OCI-LY1 (cell line): ENCODE measurements at regions not wholly inside any gene's neighbourhood (a gene's known extent, or its start where the extent isn't known, plus 50 kb on each side); places are given as distances from the start of the nearest gene placed in this dataset.

ENCODE experiments used
- EZH2 ChIP-seq: fragments of 200-600 bp; sonication (generic), shearing (Covaris generic); IDR thresholded peaks from 2 replicates; pipeline ENCODE4 v1.8.0; 2017; ENCODE audit warnings: borderline replicate concordance, mixed run types, mild to moderate bottlenecking, antibody characterized with exemption, low read length, moderate library complexity, mixed read lengths
- TF ChIP-seq, protein P1 (sequence below): fragments of 200-600 bp; sonication (generic), shearing (Covaris generic); IDR thresholded peaks from 2 replicates; pipeline ENCODE4 v1.5.1; 2017; ENCODE audit warnings: mild to moderate bottlenecking, antibody characterized with exemption, low read length, moderate library complexity, mixed read lengths

DNA sequence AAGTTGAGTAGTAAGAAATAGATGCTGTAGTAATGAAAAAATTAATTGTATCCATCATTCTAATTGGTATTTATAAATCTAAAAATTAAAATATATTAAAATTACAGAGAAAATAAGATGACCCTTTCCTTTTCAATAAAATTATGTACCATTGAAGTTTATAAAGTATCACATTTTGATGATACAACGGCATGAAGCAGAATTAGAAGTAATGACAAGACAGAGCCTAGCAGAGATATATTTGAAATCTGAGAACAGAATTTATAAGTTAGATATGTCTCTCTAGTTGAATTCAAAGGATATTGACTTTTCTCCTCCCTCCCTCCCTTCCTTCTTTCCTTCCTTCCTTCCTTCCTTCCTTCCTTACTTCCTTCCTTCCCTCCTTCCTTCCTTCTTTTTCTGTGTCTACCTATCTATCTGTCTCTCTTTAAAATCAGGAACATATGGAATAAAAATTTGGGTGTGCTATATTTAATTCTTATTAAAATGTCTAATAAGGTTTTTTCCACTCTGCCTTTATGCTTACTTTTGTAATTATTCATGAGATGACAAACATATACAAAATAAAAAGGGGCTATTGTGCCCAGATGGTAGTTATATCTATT is 258.5 kb upstream of the CD180 start:
- TF ChIP-seq, protein P1, sequence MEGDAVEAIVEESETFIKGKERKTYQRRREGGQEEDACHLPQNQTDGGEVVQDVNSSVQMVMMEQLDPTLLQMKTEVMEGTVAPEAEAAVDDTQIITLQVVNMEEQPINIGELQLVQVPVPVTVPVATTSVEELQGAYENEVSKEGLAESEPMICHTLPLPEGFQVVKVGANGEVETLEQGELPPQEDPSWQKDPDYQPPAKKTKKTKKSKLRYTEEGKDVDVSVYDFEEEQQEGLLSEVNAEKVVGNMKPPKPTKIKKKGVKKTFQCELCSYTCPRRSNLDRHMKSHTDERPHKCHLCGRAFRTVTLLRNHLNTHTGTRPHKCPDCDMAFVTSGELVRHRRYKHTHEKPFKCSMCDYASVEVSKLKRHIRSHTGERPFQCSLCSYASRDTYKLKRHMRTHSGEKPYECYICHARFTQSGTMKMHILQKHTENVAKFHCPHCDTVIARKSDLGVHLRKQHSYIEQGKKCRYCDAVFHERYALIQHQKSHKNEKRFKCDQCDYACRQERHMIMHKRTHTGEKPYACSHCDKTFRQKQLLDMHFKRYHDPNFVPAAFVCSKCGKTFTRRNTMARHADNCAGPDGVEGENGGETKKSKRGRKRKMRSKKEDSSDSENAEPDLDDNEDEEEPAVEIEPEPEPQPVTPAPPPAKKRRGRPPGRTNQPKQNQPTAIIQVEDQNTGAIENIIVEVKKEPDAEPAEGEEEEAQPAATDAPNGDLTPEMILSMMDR: no peak
- no peak for TF ChIP-seq EZH2
